ENCODE measurements at regions not wholly inside any gene's neighbourhood (a gene's known extent, or its start where the extent isn't known, plus 50 kb on each side); places are given as distances from the start of the nearest gene placed in this dataset.

DNA sequence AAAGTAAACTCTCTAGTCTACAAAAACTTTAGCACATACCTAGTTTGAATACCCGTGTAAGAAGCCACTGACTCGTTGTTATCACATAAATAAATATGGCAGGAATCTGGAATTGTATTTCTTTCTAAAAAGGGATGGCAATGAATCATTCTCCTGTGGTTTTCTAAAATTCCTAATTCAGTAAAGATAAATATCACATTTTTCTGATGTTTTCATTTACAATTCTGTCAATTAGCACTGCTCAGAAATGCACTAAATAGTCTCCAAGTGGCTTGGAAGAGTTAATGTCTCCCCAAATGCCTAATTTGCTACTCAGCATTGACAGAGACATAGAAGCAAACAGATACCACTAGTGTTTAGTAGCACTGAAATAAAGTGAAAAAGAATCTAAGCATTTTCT, 547.7 kb upstream of the SLITRK1 start:
- TF ChIP-seq, protein P1, sequence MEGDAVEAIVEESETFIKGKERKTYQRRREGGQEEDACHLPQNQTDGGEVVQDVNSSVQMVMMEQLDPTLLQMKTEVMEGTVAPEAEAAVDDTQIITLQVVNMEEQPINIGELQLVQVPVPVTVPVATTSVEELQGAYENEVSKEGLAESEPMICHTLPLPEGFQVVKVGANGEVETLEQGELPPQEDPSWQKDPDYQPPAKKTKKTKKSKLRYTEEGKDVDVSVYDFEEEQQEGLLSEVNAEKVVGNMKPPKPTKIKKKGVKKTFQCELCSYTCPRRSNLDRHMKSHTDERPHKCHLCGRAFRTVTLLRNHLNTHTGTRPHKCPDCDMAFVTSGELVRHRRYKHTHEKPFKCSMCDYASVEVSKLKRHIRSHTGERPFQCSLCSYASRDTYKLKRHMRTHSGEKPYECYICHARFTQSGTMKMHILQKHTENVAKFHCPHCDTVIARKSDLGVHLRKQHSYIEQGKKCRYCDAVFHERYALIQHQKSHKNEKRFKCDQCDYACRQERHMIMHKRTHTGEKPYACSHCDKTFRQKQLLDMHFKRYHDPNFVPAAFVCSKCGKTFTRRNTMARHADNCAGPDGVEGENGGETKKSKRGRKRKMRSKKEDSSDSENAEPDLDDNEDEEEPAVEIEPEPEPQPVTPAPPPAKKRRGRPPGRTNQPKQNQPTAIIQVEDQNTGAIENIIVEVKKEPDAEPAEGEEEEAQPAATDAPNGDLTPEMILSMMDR (IDR thresholded peaks at IDR 0.05), result no peak
- no peak for TF ChIP-seq EP300 (IDR thresholded peaks at IDR 0.05)
- TF ChIP-seq POLR2AphosphoS5 (IDR thresholded peaks at IDR 0.05), result no peak
- no peak for TF ChIP-seq POLR2A (IDR thresholded peaks at IDR 0.05)
